Lower leg skin (tissue), 3 donors: ENCODE measurements at regions not wholly inside any gene's neighbourhood (a gene's known extent, or its start where the extent isn't known, plus 50 kb on each side); places are given as distances from the start of the nearest gene placed in this dataset.

ENCODE experiments used
- POLR2A ChIP-seq, 2 donors: fragments of 450-650 bp; IDR thresholded peaks; one replicate each; pipeline ENCODE4 v1.6.1; 2016 to 2017; ENCODE audit warnings: antibody characterized with exemption in 2 of 2, mild to moderate bottlenecking in 1 of 2, moderate library complexity in 1 of 2
- TF ChIP-seq, protein P1 (sequence below), 3 donors: fragments of 450-650 bp; IDR thresholded peaks; one replicate each; pipeline ENCODE4 v1.5.1; 2016; ENCODE audit warnings: antibody characterized with exemption in 3 of 3, mild to moderate bottlenecking in 3 of 3, moderate library complexity in 2 of 3

DNA sequence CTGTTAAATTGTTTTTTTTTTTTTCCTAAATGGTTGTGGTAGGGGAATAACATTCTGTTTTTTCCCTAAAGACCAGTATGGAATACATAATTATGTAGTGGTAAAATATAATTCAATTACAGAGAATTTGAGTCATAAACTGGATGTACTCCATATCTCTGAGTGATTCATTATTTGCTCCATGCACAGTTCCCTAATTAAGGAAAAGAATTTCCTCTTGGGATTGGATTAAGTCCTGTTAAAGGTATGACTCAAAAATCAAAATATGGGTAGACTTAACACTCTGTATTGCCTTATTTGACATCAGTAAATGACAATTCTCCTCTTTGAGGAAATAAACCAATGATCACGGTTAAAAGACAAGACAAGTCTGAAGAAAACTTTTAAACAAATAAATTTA lies 78.0 kb upstream of the KCNH8 start:
- TF ChIP-seq, protein P1, sequence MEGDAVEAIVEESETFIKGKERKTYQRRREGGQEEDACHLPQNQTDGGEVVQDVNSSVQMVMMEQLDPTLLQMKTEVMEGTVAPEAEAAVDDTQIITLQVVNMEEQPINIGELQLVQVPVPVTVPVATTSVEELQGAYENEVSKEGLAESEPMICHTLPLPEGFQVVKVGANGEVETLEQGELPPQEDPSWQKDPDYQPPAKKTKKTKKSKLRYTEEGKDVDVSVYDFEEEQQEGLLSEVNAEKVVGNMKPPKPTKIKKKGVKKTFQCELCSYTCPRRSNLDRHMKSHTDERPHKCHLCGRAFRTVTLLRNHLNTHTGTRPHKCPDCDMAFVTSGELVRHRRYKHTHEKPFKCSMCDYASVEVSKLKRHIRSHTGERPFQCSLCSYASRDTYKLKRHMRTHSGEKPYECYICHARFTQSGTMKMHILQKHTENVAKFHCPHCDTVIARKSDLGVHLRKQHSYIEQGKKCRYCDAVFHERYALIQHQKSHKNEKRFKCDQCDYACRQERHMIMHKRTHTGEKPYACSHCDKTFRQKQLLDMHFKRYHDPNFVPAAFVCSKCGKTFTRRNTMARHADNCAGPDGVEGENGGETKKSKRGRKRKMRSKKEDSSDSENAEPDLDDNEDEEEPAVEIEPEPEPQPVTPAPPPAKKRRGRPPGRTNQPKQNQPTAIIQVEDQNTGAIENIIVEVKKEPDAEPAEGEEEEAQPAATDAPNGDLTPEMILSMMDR (IDR thresholded peaks at IDR 0.05) = no peak
- TF ChIP-seq POLR2A (IDR thresholded peaks at IDR 0.05) = no peak
